SK-N-DZ (cell line): ENCODE measurements at regions not wholly inside any gene's neighbourhood (a gene's known extent, or its start where the extent isn't known, plus 50 kb on each side); places are given as distances from the start of the nearest gene placed in this dataset.

Source experiments
- DNase-seq: peaks from one replicate; pipeline ENCODE4 v3.0.0-alpha.2; 2015; ENCODE audit warnings: low spot score

GRCh38 chr12:25752710-25753309, 199.7 kb upstream of the LMNTD1 start:
- DNase-seq, result no peak

- no peak for DNase-seq
Measured at GRCh38 chr12:25755136-25755970, 202.3 kb upstream of the LMNTD1 start.

GRCh38 chr12:25755971-25756260, 202.6 kb upstream of the RASSF8 start:
- DNase-seq, result no peak

- no peak for DNase-seq
Measured at GRCh38 chr12:25757037-25757665, 201.3 kb upstream of the RASSF8 start.

- DNase-seq, result no peak
Measured at GRCh38 chr12:25759752-25760151, 198.7 kb upstream of the RASSF8 start.

- DNase-seq, result no peak
Measured at GRCh38 chr12:25761356-25761755, 197.1 kb upstream of the RASSF8 start.

GRCh38 chr12:25764409-25764808, 194.1 kb upstream of the RASSF8 start:
- no peak for DNase-seq

GRCh38 chr12:25764892-25765291, 193.6 kb upstream of the RASSF8 start:
- DNase-seq, result no peak

- DNase-seq, result no peak
Measured at GRCh38 chr12:25767606-25768005, 190.9 kb upstream of the RASSF8 start.

- no peak for DNase-seq
Measured at GRCh38 chr12:25768151-25768550, 190.3 kb upstream of the RASSF8 start.

- DNase-seq, result no peak
Measured at GRCh38 chr12:25769082-25769945, 189.2 kb upstream of the RASSF8 start.

- no peak for DNase-seq
Measured at GRCh38 chr12:25771041-25771440, 187.4 kb upstream of the RASSF8 start.

GRCh38 chr12:25771476-25771875, 187.0 kb upstream of the RASSF8 start:
- no peak for DNase-seq

- peak; percentile 95 for DNase-seq
Measured at GRCh38 chr12:25775968-25776367, 182.5 kb upstream of the RASSF8 start.

GRCh38 chr12:25780771-25781170, 177.7 kb upstream of the RASSF8 start:
- DNase-seq, result no peak

GRCh38 chr12:25781232-25781631, 177.2 kb upstream of the RASSF8 start:
- DNase-seq, result no peak

- no peak for DNase-seq
Measured at GRCh38 chr12:25783566-25783965, 174.9 kb upstream of the RASSF8 start.

- no peak for DNase-seq
Measured at GRCh38 chr12:25784669-25785068, 173.8 kb upstream of the RASSF8 start.

- no peak for DNase-seq
Measured at GRCh38 chr12:25785134-25785533, 173.3 kb upstream of the RASSF8 start.

- DNase-seq, result no peak
Measured at GRCh38 chr12:25787701-25788100, 170.8 kb upstream of the RASSF8 start.

GRCh38 chr12:25788707-25789442, 169.6 kb upstream of the RASSF8 start:
- DNase-seq, result no peak
